ENCODE measurements at regions not wholly inside any gene's neighbourhood (a gene's known extent, or its start where the extent isn't known, plus 50 kb on each side); places are given as distances from the start of the nearest gene placed in this dataset.

DNA sequence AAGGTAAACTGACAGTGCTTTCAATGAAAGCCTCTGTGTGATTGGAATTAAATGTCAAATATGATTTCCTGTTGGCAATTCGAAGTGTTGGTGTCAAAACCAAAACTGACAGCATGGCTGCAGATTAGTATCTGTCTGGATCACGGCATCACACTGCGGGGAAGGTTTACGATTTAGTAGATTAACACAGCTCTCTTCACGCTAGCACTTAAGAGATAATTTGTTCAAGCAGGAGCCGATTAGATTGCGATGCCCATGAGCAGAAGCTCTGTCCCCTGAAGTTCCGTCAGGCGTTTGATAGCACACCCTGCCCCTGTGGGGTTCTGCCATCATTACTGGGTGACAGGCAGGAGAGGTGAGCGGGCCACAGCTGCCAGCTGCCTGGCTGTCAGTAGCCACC, 279.5 kb upstream of the AUTS2 start:
- DNase-seq, result no peak

- no peak for DNase-seq
These were observed 269.8 kb upstream of the AUTS2 start for GRCh38 chr7:69328516-69328915.

DNA sequence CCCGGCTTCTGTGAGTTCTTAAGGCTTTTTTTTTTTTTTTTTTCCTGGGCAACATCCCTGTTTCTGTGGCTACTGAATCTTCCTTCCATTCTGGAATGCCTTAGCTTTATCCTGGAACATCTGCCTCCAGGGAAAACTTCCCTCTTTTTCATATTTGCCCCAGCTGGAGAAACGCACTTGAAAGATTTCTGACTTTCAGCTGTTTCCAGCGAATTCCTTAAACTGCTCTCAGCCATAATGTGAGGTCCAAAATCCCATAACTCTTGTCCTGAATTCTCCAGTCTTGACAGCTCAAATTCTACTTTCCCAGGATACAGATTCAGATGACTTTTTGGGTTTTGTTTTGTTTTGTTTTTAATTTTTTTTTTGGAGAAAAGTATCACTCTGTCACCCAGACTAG, 263.6 kb upstream of the AUTS2 start:
- DNase-seq, result no peak

DNA sequence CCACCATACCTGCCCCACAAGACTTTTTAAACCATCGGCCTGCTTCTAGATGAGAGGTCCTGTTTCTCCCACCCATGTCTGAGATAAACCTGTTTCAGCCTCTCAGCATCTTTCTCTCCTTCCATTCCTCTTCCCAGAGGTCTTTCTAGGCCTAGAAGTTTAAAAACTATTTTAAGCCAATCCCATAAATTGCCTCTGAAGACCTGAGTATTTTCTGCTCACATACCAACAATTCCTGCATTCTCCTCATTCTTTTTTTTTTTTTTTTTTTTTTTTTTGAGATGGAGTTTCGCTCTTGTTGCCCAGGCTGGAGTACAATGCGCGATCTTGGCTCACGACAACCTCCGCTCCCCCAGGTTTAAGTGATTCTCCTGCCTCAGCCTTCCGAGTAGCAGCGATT, 262.9 kb upstream of the AUTS2 start:
- DNase-seq, result no peak

- no peak for DNase-seq
These were observed 261.3 kb upstream of the AUTS2 start for GRCh38 chr7:69336976-69337375.

- no peak for DNase-seq
These were observed 260.1 kb upstream of the AUTS2 start for GRCh38 chr7:69338144-69338543.

GRCh38 chr7:69341288-69341687, 257.0 kb upstream of the AUTS2 start:
- DNase-seq, result no peak

DNA sequence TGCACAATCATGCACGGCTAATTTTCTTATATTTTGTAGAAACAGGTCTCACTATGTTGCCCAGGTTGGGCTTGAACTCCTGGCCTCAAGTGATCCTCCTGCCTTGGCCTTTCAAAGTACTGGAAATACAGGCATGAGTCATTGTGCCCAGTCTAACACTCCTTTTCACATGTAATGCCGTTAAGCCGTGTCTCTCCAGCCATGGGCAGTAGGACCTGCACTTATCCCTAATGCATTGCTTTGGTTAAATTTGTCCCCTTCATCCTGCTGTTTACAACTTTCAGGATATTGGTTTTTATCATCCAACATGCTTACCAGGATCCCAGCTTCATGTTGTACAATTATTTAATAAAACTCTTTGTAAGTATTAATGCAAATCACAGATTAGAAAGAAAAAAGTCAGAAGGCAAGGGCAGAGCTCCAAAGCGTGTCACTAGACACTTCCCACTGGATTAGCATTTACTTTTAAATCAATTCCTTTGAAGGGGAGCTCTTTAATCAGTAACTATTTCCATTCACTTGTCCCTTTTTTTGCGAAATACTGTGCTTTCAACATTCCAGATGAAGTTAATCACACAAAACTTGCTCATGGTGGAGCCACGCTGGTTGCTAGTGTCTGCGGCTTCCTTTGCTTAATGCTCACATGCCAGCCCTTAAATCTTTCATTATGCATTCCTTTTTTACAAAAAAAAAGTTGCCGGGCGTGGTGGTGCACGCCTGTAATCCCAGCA, 256.0 kb upstream of the AUTS2 start:
- no peak for DNase-seq

DNA sequence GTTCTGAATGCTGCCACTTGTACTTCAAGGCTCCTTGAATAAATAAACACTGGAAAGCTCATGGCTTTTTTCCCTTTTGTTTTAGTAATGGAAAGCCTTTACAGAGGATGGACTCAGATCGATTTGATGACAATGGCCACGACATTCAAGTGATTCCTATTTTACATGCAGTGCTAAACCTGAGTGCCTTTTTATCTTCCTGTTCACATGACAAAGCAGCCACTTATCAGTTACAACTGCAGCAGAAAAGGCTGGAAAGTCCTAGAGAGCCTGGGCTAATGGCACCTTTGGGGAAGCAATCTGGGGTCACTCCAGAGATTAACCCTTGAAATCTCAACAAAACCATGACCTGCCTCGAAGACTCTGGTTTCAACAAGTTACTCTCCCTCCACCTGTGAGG, 249.0 kb upstream of the AUTS2 start:
- DNase-seq, result no peak

DNA sequence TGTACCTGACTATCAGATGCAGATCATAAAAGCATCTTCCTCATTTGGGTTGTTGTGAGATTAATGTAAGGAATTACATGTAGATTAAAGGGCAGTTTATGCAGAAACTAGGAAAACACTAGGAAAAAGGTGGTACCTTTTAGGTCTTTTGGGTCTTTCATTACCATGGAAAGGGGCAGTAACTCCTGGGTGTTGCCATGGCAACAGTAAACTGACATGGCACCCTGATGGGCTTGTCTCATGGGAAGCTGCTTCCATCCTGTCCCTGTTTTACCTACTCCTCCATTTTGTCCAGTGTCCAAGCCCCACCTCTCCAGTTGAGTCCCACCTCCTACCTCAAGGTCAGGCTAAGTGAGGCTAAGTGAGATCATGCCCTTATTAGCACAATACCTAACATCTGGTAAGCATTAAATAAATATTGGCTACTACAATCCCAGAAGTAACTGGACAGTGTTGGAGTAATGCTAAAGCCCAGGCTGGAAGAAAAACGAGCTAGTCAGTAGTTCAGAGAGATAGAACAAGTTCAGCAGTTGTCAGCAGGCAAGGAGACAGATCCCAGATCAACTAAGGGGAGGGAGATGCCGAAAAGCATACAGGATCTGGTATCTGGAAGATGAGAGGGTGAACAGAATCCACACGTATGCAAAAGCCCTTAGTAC, 240.0 kb upstream of the AUTS2 start:
- no peak for DNase-seq

- DNase-seq, result no peak
These were observed 239.1 kb upstream of the AUTS2 start for GRCh38 chr7:69359003-69359700.

GRCh38 chr7:69360913-69361312, 237.4 kb upstream of the AUTS2 start:
- DNase-seq, result no peak

- no peak for DNase-seq
These were observed 235.1 kb upstream of the AUTS2 start for GRCh38 chr7:69363136-69363535.

GRCh38 chr7:69364813-69365643, 233.2 kb upstream of the AUTS2 start:
- no peak for DNase-seq

- DNase-seq, result no peak
These were observed 232.6 kb upstream of the AUTS2 start for GRCh38 chr7:69365651-69366192.

DNA sequence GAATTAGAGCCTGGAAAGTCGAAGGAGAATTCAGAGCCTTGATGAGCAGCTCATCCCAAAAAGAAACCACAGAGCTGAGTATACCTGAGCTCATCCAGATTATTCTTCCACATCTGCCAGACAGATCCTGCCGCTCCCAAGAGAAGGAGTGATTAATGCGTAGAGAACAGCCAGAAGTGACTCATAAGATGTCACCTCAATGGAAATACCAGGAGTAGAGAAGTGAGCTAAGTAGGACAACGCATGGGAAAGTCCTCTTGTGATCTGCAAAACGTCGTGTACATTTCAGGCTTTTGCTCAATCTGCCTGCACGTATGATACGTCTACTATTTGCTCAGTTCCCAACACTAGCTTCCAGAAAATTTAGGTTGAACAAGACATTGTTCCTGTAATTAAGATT, 230.5 kb upstream of the AUTS2 start:
- no peak for DNase-seq

- DNase-seq, result no peak
These were observed 224.9 kb upstream of the AUTS2 start for GRCh38 chr7:69373171-69374043.

- no peak for DNase-seq
These were observed 224.2 kb upstream of the AUTS2 start for GRCh38 chr7:69374044-69374425.

- DNase-seq, result no peak
These were observed 221.1 kb upstream of the AUTS2 start for GRCh38 chr7:69377191-69377590.

GRCh38 chr7:69388452-69389137, 209.7 kb upstream of the AUTS2 start:
- DNase-seq, result no peak

GRCh38 chr7:69389216-69389615, 209.1 kb upstream of the AUTS2 start:
- no peak for DNase-seq
